ENCODE measurements at regions not wholly inside any gene's neighbourhood (a gene's known extent, or its start where the extent isn't known, plus 50 kb on each side); places are given as distances from the start of the nearest gene placed in this dataset.

GRCh38 chr4:3829211-3829955, 63.2 kb downstream of the ADRA2C start:
- ATAC-seq (no peak), DNase-seq (no peak)
- intact Hi-C loops (cut with micrococcal nuclease) = no loop called here
- Histone ChIP-seq H3K4me3 (ENCODE audit: low read length) (no peak overlapping the region), H3K79me2 (ENCODE audit: low read length) (no peaks in the 10 kb centered on the region), H3K27ac (ENCODE audit: low read length) (no peak overlapping the region), H3K9ac (ENCODE audit: low read length) (no peak overlapping the region), H3K9me3 (ENCODE audit: low read length) (no peaks in the 10 kb centered on the region), H3K36me3 (ENCODE audit: low read depth, low read length) (no peaks in the 10 kb centered on the region), H2AFZ (ENCODE audit: low read length) (no peak overlapping the region), H3F3A (ENCODE audit: low read length, unreplicated experiment) (no peaks in the 10 kb centered on the region), H4K20me1 (ENCODE audit: low read length) (no peaks in the 10 kb centered on the region), H3K4me2 (ENCODE audit: low read length) (no peak overlapping the region), H3K9me2 (replicated peaks; ENCODE audit: low read length) (no peaks in the 10 kb centered on the region), H3K27me3 (ENCODE audit: low read length) (0 out of 2 replicates have a peak, but pooled peaks cover 9% of the 10 kb centered on the region), H3K4me1 (ENCODE audit: insufficient read depth, low read length) (no peaks in the 10 kb centered on the region)
- ChIA-PET POLR2A (ENCODE audit: unreplicated experiment) (no interaction called here), CTCF (no interaction called here)
- no TSS peak for BruUV-seq (replicated peaks)
- TF ChIP-seq, protein P1, sequence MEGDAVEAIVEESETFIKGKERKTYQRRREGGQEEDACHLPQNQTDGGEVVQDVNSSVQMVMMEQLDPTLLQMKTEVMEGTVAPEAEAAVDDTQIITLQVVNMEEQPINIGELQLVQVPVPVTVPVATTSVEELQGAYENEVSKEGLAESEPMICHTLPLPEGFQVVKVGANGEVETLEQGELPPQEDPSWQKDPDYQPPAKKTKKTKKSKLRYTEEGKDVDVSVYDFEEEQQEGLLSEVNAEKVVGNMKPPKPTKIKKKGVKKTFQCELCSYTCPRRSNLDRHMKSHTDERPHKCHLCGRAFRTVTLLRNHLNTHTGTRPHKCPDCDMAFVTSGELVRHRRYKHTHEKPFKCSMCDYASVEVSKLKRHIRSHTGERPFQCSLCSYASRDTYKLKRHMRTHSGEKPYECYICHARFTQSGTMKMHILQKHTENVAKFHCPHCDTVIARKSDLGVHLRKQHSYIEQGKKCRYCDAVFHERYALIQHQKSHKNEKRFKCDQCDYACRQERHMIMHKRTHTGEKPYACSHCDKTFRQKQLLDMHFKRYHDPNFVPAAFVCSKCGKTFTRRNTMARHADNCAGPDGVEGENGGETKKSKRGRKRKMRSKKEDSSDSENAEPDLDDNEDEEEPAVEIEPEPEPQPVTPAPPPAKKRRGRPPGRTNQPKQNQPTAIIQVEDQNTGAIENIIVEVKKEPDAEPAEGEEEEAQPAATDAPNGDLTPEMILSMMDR (conservative IDR thresholded peaks at IDR 0.05; ENCODE audit: low read depth, low read length) = no peak
- TF ChIP-seq EZH2 (IDR thresholded peaks at IDR 0.05; ENCODE audit: low read length, unreplicated experiment) (no peak), EZH2phosphoT487 (IDR thresholded peaks at IDR 0.05; ENCODE audit: borderline replicate concordance, low read length) (no peak)

- Histone ChIP-seq H3K4me3 (ENCODE audit: low read length) (no peak overlapping the region), H3K4me2 (ENCODE audit: low read length) (no peak overlapping the region), H3F3A (ENCODE audit: low read length, unreplicated experiment) (no peaks in the 10 kb centered on the region), H3K9ac (ENCODE audit: low read length) (no peak overlapping the region), H3K79me2 (ENCODE audit: low read length) (no peaks in the 10 kb centered on the region), H3K4me1 (ENCODE audit: insufficient read depth, low read length) (no peaks in the 10 kb centered on the region), H3K9me2 (replicated peaks; ENCODE audit: low read length) (no peaks in the 10 kb centered on the region), H3K27me3 (ENCODE audit: low read length) (0 out of 2 replicates have a peak, but pooled peaks cover 9% of the 10 kb centered on the region), H2AFZ (ENCODE audit: low read length) (no peak overlapping the region), H3K36me3 (ENCODE audit: low read depth, low read length) (no peaks in the 10 kb centered on the region), H4K20me1 (ENCODE audit: low read length) (no peaks in the 10 kb centered on the region), H3K27ac (ENCODE audit: low read length) (no peak overlapping the region), H3K9me3 (ENCODE audit: low read length) (no peaks in the 10 kb centered on the region)
- DNase-seq (no peak), ATAC-seq (no peak)
- CTCF ChIA-PET = no interaction called here
- TF ChIP-seq, protein P1 (conservative IDR thresholded peaks at IDR 0.05; ENCODE audit: low read depth, low read length) = no peak
- no peak for TF ChIP-seq EZH2phosphoT487 (IDR thresholded peaks at IDR 0.05; ENCODE audit: borderline replicate concordance, low read length)
- no peak for TF ChIP-seq EZH2 (IDR thresholded peaks at IDR 0.05; ENCODE audit: low read length, unreplicated experiment)
- POLR2A ChIA-PET (ENCODE audit: unreplicated experiment) = no interaction called here
- no TSS peak for BruUV-seq (replicated peaks)
- intact Hi-C loops (cut with micrococcal nuclease) = no loop called here
Measured at GRCh38 chr4:3829956-3830773, 64.0 kb downstream of the ADRA2C start.

Data from PC-3 (cell line).